Activated CD8-positive, alpha-beta T cell treated with anti-CD3 and anti-CD28 coated beads for 36 hours (primary cell): ENCODE measurements at regions not wholly inside any gene's neighbourhood (a gene's known extent, or its start where the extent isn't known, plus 50 kb on each side); places are given as distances from the start of the nearest gene placed in this dataset.

ENCODE experiments used
- ATAC-seq: fragments of 200-7000 bp; cut with Tn5 transposase; one replicate; pipeline ENCODE4 v1.10.0; 2021; ENCODE audit warnings: mild to moderate bottlenecking, moderate library complexity
- CTCF ChIA-PET: fragments of 350-600 bp; sonication (Branson Sonifier 250); formaldehyde crosslinking; loops from one replicate; lab custom pipeline; 2021; ENCODE audit warnings: antibody characterized with exemption; lab: Charles Lee
- POLR2A ChIA-PET: fragments of 350-600 bp; sonication (Branson Sonifier 250); formaldehyde crosslinking; loops from one replicate; lab custom pipeline; 2021; ENCODE audit warnings: antibody characterized with exemption; lab: Charles Lee
- DNase-seq: peaks from one replicate; pipeline ENCODE4 v3.0.0-alpha.2; 2020
- H3K27ac Mint-ChIP-seq: one replicate; pipeline ENCODE4 v1.8.0; 2021; ENCODE audit warnings: mild to moderate bottlenecking, mixed read lengths
- H3K27me3 Mint-ChIP-seq: one replicate; pipeline ENCODE4 v1.8.0; 2021; ENCODE audit warnings: mixed read lengths
- H3K36me3 Mint-ChIP-seq: one replicate; pipeline ENCODE4 v1.8.0; 2021; ENCODE audit warnings: low read depth, mixed read lengths
- H3K4me1 Mint-ChIP-seq: one replicate; pipeline ENCODE4 v1.8.0; 2021; ENCODE audit warnings: low read depth, mixed read lengths
- H3K4me3 Mint-ChIP-seq: one replicate; pipeline ENCODE4 v1.8.0; 2021; ENCODE audit warnings: mild to moderate bottlenecking, moderate library complexity, mixed read lengths
- H3K9me3 Mint-ChIP-seq: one replicate; pipeline ENCODE4 v1.8.0; 2021; ENCODE audit warnings: mixed read lengths
- intact Hi-C: fragments of 100-400 bp; cut with micrococcal nuclease; formaldehyde crosslinking; loops from one replicate; pipeline ENCODE4 v1.10.0; 2022
- TF ChIP-seq, protein P1 (sequence below): fragments of 200-600 bp; IDR thresholded peaks from one replicate; pipeline ENCODE4 v1.8.0; 2022; ENCODE audit warnings: antibody characterized with exemption, mild to moderate bottlenecking

DNA sequence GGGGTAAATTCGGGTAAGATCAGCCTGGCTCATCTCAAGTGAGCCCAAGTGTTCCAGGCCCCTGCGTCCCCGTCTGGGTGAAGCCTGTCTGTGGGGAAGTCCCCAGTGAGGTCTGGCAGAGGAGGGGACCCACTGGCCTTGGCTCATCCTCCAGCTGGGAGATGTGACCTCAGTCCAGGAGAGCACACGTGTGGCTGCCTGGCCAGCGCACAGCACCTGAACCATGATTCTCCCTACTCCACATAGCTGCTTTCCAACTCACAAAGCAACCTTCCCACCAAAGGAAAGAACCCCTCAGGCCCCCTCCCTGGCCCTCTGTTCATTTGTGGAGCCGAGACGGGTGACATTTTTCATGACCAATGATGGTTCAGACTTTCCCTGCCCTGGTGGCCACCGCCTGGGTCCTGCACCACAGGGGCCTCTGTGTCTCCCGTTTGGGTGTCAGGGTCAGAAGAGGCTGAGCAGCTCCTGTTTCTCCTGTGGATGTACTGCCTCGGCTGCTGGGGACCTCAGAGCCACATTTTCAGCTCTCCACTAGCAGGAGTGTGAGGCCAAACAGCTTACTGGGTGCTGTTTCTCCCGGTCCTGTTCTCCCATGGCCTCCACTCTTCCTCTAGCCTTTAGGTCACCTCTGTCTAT is 111.4 kb downstream of the CPZ start:
- TF ChIP-seq, protein P1, sequence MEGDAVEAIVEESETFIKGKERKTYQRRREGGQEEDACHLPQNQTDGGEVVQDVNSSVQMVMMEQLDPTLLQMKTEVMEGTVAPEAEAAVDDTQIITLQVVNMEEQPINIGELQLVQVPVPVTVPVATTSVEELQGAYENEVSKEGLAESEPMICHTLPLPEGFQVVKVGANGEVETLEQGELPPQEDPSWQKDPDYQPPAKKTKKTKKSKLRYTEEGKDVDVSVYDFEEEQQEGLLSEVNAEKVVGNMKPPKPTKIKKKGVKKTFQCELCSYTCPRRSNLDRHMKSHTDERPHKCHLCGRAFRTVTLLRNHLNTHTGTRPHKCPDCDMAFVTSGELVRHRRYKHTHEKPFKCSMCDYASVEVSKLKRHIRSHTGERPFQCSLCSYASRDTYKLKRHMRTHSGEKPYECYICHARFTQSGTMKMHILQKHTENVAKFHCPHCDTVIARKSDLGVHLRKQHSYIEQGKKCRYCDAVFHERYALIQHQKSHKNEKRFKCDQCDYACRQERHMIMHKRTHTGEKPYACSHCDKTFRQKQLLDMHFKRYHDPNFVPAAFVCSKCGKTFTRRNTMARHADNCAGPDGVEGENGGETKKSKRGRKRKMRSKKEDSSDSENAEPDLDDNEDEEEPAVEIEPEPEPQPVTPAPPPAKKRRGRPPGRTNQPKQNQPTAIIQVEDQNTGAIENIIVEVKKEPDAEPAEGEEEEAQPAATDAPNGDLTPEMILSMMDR, result no peak
- intact Hi-C loops, result no loop called here
- Mint-ChIP-seq H3K4me3 (no peak overlapping the region), H3K27me3 (peaks cover 2% of the 10 kb centered on the region), H3K36me3 (no peaks in the 10 kb centered on the region), H3K9me3 (no peaks in the 10 kb centered on the region), H3K4me1 (no peaks in the 10 kb centered on the region), H3K27ac (no peak overlapping the region)
- CTCF ChIA-PET, result no interaction called here
- POLR2A ChIA-PET, result no interaction called here
- ATAC-seq, result no peak
- DNase-seq, result no peak

DNA sequence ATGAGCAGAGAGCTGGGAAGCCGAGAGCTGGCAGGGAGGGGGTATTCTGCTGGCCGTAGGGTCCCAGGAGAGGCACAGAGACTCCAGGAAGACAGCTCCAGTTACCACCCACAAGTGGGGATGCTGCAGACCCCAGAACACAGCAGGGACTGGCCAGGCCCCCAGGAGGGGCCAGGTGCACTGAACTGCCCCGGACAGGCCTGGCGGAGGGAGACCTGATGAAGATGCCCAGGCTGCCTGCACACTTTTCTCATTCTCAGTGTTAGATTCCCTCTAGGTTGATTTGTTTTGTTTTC is 110.8 kb downstream of the CPZ start:
- CTCF ChIA-PET, result no interaction called here
- intact Hi-C loops, result no loop called here
- TF ChIP-seq, protein P1, result no peak
- Mint-ChIP-seq H3K27ac (no peak overlapping the region), H3K4me3 (no peak overlapping the region), H3K9me3 (no peaks in the 10 kb centered on the region), H3K36me3 (no peaks in the 10 kb centered on the region), H3K27me3 (peaks cover 2% of the 10 kb centered on the region), H3K4me1 (no peaks in the 10 kb centered on the region)
- no peak for ATAC-seq
- POLR2A ChIA-PET, result no interaction called here
- DNase-seq, result no peak

DNA sequence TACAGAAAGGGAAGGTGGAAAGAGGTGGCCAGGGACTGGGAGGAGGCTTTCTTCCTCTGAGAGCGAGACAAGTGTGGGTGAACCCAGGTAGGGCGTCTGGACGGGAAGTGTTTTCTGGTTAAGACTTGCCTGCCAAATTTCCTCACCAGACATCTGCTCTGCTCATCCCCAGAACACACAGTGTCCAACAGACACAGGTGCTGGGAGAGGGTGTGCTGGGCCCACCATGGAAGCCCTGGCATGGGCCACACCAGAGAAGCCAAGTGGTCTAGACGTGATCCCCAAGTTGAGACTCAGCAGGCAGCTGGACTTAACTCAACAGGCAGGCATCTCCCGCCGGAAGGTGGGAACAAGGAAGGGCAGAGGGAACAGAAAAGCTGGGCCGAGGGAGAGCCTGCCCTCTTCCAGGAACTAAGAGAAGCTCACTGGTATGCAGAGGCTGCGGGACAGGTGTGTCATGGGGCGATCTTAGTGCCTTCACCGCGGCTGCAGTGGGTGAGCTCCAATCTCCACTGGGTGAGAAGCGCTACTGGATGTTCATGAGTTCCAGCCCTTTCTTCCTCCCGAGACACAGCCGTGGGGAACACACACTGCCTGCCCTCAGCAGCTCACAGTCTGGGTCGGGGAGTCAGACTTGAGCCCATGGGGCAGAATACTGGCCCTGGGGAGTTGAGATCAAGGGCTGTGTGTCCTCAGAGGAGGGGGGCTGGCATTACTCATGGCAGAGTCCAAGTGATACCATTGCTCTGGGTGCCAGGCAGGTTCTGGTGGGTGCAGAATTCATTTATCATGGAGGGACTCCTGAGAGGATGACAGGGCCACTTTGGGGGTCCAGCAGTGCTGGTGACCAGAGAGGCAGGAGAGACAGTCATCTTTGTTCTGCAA is 110.2 kb downstream of the CPZ start:
- H3K4me3 Mint-ChIP-seq, result no peak overlapping the region
- intact Hi-C loops, result no loop called here
- TF ChIP-seq, protein P1, result no peak
- ATAC-seq, result no peak
- no peaks in the 10 kb centered on the region for H3K4me1 Mint-ChIP-seq
- CTCF ChIA-PET, result no interaction called here
- no peaks in the 10 kb centered on the region for H3K36me3 Mint-ChIP-seq
- H3K9me3 Mint-ChIP-seq, result no peaks in the 10 kb centered on the region
- POLR2A ChIA-PET, result no interaction called here
- peaks cover 2% of the 10 kb centered on the region for H3K27me3 Mint-ChIP-seq
- no peak for DNase-seq
- no peak overlapping the region for H3K27ac Mint-ChIP-seq

DNA sequence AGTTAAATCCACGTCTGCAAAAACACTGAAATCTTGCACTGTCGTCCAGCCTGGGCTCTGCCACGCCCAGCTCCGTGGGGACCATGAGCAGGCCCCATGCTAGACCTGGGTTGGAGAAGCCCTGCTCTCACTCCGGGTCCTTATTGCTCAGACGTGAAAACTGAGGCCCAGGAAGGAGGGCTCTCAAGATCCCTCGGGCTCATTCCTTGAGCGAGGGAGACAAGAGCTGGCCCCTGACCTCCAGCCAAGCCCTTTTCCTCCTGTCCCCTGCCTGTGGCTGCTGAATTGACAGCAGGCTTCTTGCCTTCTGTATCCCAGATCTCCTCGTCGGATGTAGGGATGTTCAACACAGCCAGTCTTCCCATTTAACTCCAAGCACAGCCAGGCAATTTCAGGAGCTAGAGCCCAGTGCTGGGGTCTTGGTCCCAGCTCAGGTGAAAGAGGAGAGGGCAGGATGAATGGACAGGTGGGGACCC is 109.5 kb downstream of the CPZ start:
- Mint-ChIP-seq H3K9me3 (no peaks in the 10 kb centered on the region), H3K4me1 (no peaks in the 10 kb centered on the region), H3K27me3 (peaks cover 2% of the 10 kb centered on the region), H3K27ac (no peak overlapping the region), H3K4me3 (no peak overlapping the region), H3K36me3 (no peaks in the 10 kb centered on the region)
- POLR2A ChIA-PET, result no interaction called here
- CTCF ChIA-PET, result no interaction called here
- DNase-seq (no peak), ATAC-seq (no peak)
- TF ChIP-seq, protein P1, result no peak
- intact Hi-C loops, result no loop called here
